ENCODE measurements at regions not wholly inside any gene's neighbourhood (a gene's known extent, or its start where the extent isn't known, plus 50 kb on each side); places are given as distances from the start of the nearest gene placed in this dataset.

DNA sequence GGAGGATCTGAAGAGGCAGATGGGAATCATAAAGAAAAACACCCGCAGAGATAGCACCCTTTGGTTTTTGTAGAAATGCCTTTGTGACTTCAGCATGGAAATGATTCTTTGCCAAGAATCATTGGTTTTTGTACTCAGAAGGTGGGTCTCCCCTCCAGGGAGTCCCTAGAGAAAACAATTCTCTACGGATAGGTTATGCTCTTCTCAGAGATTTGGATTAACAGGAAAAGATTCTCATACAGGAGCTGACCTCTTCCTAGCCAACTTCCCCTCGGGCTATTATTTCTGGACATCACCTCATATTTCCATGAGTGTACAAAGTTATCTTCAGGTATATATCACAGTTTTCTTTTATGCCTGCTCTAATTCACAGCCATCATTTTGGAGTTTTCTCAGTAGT, 274.2 kb upstream of the HABP2 start:
- no peak for TF ChIP-seq CTCF (IDR thresholded peaks at IDR 0.05)
- TF ChIP-seq POLR2A (IDR thresholded peaks at IDR 0.05) = no peak
